ENCODE measurements at regions not wholly inside any gene's neighbourhood (a gene's known extent, or its start where the extent isn't known, plus 50 kb on each side); places are given as distances from the start of the nearest gene placed in this dataset.
"Not testable (repeated sequence)": the region's sequence is repeated elsewhere in the genome, so short reads cannot be mapped to it uniquely, and the experiment has no call there.

GRCh38 chr13:90329641-90330040 is 1017.8 kb upstream of the MIR17HG start:
- H3K4me1 ChIP-seq, result no peaks in the 10 kb centered on the region
- no peak for TF ChIP-seq CTCF (IDR thresholded peaks at IDR 0.05)
- H3K27me3 ChIP-seq, result no peaks in the 10 kb centered on the region
- no peaks in the 10 kb centered on the region for H3K36me3 ChIP-seq
- H3K9me3 ChIP-seq, result no peaks in the 10 kb centered on the region
- intact Hi-C loops (cut with DNase I), result no loop called here
- DNase-seq (ENCODE audit: low spot score in 2 of 2), result no peak
- no peak overlapping the region for H3K4me3 ChIP-seq
- H3K27ac ChIP-seq, result no peak overlapping the region

GRCh38 chr13:90331974-90332373 is 1015.5 kb upstream of the MIR17HG start:
- Histone ChIP-seq H3K4me3 (no peak overlapping the region), H3K36me3 (no peaks in the 10 kb centered on the region), H3K27ac (no peak overlapping the region), H3K9me3 (no peaks in the 10 kb centered on the region), H3K4me1 (no peaks in the 10 kb centered on the region), H3K27me3 (no peaks in the 10 kb centered on the region)
- no peak for DNase-seq (ENCODE audit: low spot score in 2 of 2)
- intact Hi-C loops (cut with DNase I), result no loop called here
- no peak for TF ChIP-seq CTCF (IDR thresholded peaks at IDR 0.05)

GRCh38 chr13:90336507-90336906 is 1011.0 kb upstream of the MIR17HG start:
- H3K36me3 ChIP-seq, result no peaks in the 10 kb centered on the region
- intact Hi-C loops (cut with DNase I), result no loop called here
- DNase-seq (ENCODE audit: low spot score in 2 of 2), result no peak
- H3K4me3 ChIP-seq, result no peak overlapping the region
- no peaks in the 10 kb centered on the region for H3K9me3 ChIP-seq
- no peak for TF ChIP-seq CTCF (IDR thresholded peaks at IDR 0.05)
- no peak overlapping the region for H3K27ac ChIP-seq
- H3K4me1 ChIP-seq, result no peaks in the 10 kb centered on the region
- H3K27me3 ChIP-seq, result no peaks in the 10 kb centered on the region

- H3K36me3 ChIP-seq; H3K27me3 ChIP-seq; H3K9me3 ChIP-seq; H3K4me1 ChIP-seq; intact Hi-C loops (cut with DNase I); H3K4me3 ChIP-seq; H3K27ac ChIP-seq; DNase-seq (ENCODE audit: low spot score in 2 of 2): not testable (repeated sequence)
Observed at GRCh38 chr13:90341348-90341747, 1006.1 kb upstream of the MIR17HG start.

- H3K4me1 ChIP-seq; H3K4me3 ChIP-seq; intact Hi-C loops (cut with DNase I); H3K9me3 ChIP-seq; H3K27me3 ChIP-seq; DNase-seq (ENCODE audit: low spot score in 2 of 2); H3K36me3 ChIP-seq; H3K27ac ChIP-seq: not testable (repeated sequence)
Observed at GRCh38 chr13:90348477-90349136, 998.9 kb upstream of the MIR17HG start.

GRCh38 chr13:90352763-90353162 is 994.7 kb upstream of the MIR17HG start:
- Histone ChIP-seq H3K4me1 (no peaks in the 10 kb centered on the region), H3K4me3 (no peak overlapping the region), H3K27ac (no peak overlapping the region), H3K36me3 (no peaks in the 10 kb centered on the region), H3K9me3 (no peaks in the 10 kb centered on the region), H3K27me3 (no peaks in the 10 kb centered on the region)
- intact Hi-C loops (cut with DNase I), result no loop called here
- DNase-seq (ENCODE audit: low spot score in 2 of 2), result no peak
- no peak for TF ChIP-seq CTCF (IDR thresholded peaks at IDR 0.05)
